Esophagus squamous epithelium (tissue), 4 donors: ENCODE measurements at regions not wholly inside any gene's neighbourhood (a gene's known extent, or its start where the extent isn't known, plus 50 kb on each side); places are given as distances from the start of the nearest gene placed in this dataset.

Experiments
- POLR2A ChIP-seq, 4 donors: fragments of 450-650 bp; IDR thresholded peaks; one replicate each; pipeline ENCODE4 v1.6.1; 2017; ENCODE audit warnings: antibody characterized with exemption in 4 of 4, mild to moderate bottlenecking in 4 of 4, moderate library complexity in 3 of 4
- TF ChIP-seq, protein P1 (sequence below), 6 experiments: fragments of 450-650 bp in 4 of 6; fragments of 200-600 bp in 2 of 6; sonication (generic) in 2 of 6; IDR thresholded peaks; one replicate each; pipeline ENCODE4 v1.5.1; 2016 to 2019; ENCODE audit warnings: antibody characterized with exemption in 6 of 6, mild to moderate bottlenecking in 4 of 6, moderate library complexity in 4 of 6

DNA sequence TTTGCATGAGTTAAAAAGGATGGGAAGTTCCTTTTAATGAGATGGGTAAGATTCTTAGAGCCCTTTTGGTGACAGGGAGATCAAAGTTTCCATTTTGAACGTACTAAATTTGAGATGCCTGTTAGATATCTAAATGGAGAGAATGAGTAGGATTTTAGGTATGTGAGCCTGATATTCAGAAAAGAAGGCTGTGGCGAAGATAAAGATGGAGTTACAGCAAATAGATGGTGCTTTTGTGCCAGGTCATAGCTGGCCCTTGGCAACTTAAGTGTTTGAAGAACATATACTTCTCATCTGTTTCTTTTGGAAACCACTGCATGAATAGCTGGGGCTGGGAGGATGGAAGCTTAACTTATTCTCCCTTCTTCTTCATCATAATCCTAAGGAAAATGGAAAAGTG is 282.5 kb downstream of the PTBP2 start:
- TF ChIP-seq, protein P1, sequence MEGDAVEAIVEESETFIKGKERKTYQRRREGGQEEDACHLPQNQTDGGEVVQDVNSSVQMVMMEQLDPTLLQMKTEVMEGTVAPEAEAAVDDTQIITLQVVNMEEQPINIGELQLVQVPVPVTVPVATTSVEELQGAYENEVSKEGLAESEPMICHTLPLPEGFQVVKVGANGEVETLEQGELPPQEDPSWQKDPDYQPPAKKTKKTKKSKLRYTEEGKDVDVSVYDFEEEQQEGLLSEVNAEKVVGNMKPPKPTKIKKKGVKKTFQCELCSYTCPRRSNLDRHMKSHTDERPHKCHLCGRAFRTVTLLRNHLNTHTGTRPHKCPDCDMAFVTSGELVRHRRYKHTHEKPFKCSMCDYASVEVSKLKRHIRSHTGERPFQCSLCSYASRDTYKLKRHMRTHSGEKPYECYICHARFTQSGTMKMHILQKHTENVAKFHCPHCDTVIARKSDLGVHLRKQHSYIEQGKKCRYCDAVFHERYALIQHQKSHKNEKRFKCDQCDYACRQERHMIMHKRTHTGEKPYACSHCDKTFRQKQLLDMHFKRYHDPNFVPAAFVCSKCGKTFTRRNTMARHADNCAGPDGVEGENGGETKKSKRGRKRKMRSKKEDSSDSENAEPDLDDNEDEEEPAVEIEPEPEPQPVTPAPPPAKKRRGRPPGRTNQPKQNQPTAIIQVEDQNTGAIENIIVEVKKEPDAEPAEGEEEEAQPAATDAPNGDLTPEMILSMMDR (IDR thresholded peaks at IDR 0.05): no peak
- TF ChIP-seq POLR2A (IDR thresholded peaks at IDR 0.05): no peak
